ENCODE measurements at regions not wholly inside any gene's neighbourhood (a gene's known extent, or its start where the extent isn't known, plus 50 kb on each side); places are given as distances from the start of the nearest gene placed in this dataset.

DNA sequence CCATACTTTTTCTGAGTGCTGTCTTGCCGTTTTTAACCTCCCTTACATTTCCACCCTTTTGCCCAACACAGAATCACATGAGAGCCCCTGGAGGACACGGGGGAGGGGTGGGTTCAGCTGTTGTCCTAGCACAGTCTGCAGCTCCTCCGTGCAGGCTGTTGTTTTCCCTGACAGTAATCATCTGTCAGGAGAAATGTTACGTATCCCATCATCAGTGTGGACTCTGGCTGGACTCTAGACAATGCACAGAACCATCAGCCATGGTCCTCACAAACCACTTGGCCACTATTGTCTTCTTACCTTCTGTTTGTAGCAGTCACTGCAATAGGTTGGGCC, 92.1 kb downstream of the RIN2 start:
- TF ChIP-seq, protein P1, sequence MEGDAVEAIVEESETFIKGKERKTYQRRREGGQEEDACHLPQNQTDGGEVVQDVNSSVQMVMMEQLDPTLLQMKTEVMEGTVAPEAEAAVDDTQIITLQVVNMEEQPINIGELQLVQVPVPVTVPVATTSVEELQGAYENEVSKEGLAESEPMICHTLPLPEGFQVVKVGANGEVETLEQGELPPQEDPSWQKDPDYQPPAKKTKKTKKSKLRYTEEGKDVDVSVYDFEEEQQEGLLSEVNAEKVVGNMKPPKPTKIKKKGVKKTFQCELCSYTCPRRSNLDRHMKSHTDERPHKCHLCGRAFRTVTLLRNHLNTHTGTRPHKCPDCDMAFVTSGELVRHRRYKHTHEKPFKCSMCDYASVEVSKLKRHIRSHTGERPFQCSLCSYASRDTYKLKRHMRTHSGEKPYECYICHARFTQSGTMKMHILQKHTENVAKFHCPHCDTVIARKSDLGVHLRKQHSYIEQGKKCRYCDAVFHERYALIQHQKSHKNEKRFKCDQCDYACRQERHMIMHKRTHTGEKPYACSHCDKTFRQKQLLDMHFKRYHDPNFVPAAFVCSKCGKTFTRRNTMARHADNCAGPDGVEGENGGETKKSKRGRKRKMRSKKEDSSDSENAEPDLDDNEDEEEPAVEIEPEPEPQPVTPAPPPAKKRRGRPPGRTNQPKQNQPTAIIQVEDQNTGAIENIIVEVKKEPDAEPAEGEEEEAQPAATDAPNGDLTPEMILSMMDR (IDR thresholded peaks at IDR 0.05) = no peak
- TF ChIP-seq POLR2A (IDR thresholded peaks at IDR 0.05) = no peak

Data from testis (tissue), 2 donors.